ENCODE measurements at regions not wholly inside any gene's neighbourhood (a gene's known extent, or its start where the extent isn't known, plus 50 kb on each side); places are given as distances from the start of the nearest gene placed in this dataset.

DNA sequence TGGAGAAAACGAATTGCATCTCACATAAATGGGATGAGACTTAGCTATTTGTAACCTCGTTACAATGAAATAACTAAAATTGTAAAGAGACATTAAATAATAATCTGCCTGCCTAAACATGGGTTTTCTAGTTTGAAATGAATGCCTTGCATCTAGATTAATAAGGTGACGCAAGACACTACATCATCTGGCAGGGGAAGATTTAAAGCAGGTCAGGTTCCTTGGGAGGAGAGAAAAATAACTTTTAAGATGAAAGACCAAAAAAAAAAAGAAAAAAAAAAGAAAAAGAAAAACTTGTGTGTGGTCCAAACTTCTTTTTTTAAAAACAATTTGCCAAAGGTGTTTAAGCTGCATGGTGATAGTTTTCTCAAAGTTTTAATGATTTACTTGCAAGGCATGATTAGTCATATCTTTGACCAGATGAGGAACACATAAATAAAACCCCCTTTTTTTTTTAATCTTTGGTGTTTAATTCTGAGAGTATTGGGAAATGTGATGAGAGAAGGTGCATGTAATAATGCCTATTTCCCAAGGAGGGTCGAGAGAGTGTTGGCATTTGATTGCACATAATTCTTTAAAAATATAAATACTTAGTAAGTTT, 122.9 kb upstream of the ADAMTSL1 start:
- H3K4ac ChIP-seq (ENCODE audit: low read depth, low read length) = no peak overlapping the region
- H2AK5ac ChIP-seq (ENCODE audit: low read depth, low read length) = no peak overlapping the region
- TF ChIP-seq CHD1 (IDR thresholded peaks at IDR 0.05; ENCODE audit: low read depth, low read length) = no peak
- TF ChIP-seq RCOR1 (IDR thresholded peaks at IDR 0.05; ENCODE audit: insufficient replicate concordance, low read length) = no peak
- TF ChIP-seq CEBPB (IDR thresholded peaks at IDR 0.05; ENCODE audit: low read depth, low read length) = peak; percentile 49
- TF ChIP-seq SMC3 (IDR thresholded peaks at IDR 0.05; ENCODE audit: low read depth, low read length) = no peak
- no peak for TF ChIP-seq MXI1 (IDR thresholded peaks at IDR 0.05; ENCODE audit: borderline replicate concordance, low read depth, low read length)
- TF ChIP-seq, protein P1, sequence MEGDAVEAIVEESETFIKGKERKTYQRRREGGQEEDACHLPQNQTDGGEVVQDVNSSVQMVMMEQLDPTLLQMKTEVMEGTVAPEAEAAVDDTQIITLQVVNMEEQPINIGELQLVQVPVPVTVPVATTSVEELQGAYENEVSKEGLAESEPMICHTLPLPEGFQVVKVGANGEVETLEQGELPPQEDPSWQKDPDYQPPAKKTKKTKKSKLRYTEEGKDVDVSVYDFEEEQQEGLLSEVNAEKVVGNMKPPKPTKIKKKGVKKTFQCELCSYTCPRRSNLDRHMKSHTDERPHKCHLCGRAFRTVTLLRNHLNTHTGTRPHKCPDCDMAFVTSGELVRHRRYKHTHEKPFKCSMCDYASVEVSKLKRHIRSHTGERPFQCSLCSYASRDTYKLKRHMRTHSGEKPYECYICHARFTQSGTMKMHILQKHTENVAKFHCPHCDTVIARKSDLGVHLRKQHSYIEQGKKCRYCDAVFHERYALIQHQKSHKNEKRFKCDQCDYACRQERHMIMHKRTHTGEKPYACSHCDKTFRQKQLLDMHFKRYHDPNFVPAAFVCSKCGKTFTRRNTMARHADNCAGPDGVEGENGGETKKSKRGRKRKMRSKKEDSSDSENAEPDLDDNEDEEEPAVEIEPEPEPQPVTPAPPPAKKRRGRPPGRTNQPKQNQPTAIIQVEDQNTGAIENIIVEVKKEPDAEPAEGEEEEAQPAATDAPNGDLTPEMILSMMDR (conservative IDR thresholded peaks at IDR 0.05; ENCODE audit: low read depth, low read length) = no peak
- no peaks in the 10 kb centered on the region for H3K9me3 ChIP-seq (ENCODE audit: control insufficient read depth, insufficient read depth, low read length)
- no peak for DNase-seq
- no peaks in the 10 kb centered on the region for H4K20me1 ChIP-seq (ENCODE audit: insufficient read depth, low read length)
- ChIA-PET CTCF (interaction anchor here (1.1 kb wide), 1 partner anchor 12 kb away, joined by 3 read pairs; no protein-coding TSS in a partner anchor), POLR2A (ENCODE audit: unreplicated experiment) (interaction anchor here (0.6 kb wide), 1 partner anchor 75 kb away, joined by 3 read pairs; no protein-coding TSS in a partner anchor)
- H3K4me1 ChIP-seq (ENCODE audit: control insufficient read depth, insufficient read depth, low read length) = no peaks in the 10 kb centered on the region
- no peak overlapping the region for H4K5ac ChIP-seq (ENCODE audit: low read depth, low read length)
- no peak overlapping the region for H2BK20ac ChIP-seq (ENCODE audit: low read depth, low read length)
- H4K91ac ChIP-seq (ENCODE audit: insufficient read depth, low read depth, low read length) = no peak overlapping the region
- H3K27ac ChIP-seq (ENCODE audit: insufficient read depth, low read length) = no peak overlapping the region
- no peak overlapping the region for H3K18ac ChIP-seq (ENCODE audit: low read depth, low read length)
- H2AK9ac ChIP-seq (replicated peaks; ENCODE audit: low read depth, low read length, poor library complexity) = no peak overlapping the region
- H2AFZ ChIP-seq (replicated peaks; ENCODE audit: low read length, poor library complexity) = no peak overlapping the region
- no peak overlapping the region for H2BK15ac ChIP-seq (ENCODE audit: low read depth, low read length)
- H2BK120ac ChIP-seq (ENCODE audit: low read depth, low read length) = no peak overlapping the region
- dilution Hi-C loops (cut with HindIII; ENCODE audit: low sequenced_read_pairs, unreplicated experiment) = no loop called here
- H3K23ac ChIP-seq (ENCODE audit: low read depth, low read length) = no peak overlapping the region
- H3K4me3 ChIP-seq (ENCODE audit: insufficient read depth, low read depth, low read length) = no peak overlapping the region
- no CpG with 5 or more reads among the region's 4 CpGs for WGBS, 2 experiments (ENCODE audit: extremely low coverage in 2 of 2, insufficient read length in 1 of 2)
- intact Hi-C loops (cut with micrococcal nuclease) = no loop called here
- H3K9me1 ChIP-seq (ENCODE audit: insufficient read depth, low read length) = no peaks in the 10 kb centered on the region
- H3K36me3 ChIP-seq (ENCODE audit: control insufficient read depth, insufficient read depth, low read length) = no peaks in the 10 kb centered on the region
- no peaks in the 10 kb centered on the region for H3K79me1 ChIP-seq (ENCODE audit: low read depth in 1 of 2, low read length in 2 of 2)
- H3K4me2 ChIP-seq (ENCODE audit: low read depth, low read length) = no peak overlapping the region
- no peak overlapping the region for H2BK5ac ChIP-seq (ENCODE audit: low read depth, low read length, poor library complexity, severe bottlenecking)
- H4K8ac ChIP-seq (ENCODE audit: low read depth in 2 of 2, low read length in 2 of 2) = no peak overlapping the region
- no peaks in the 10 kb centered on the region for H3K27me3 ChIP-seq (ENCODE audit: control insufficient read depth, insufficient read depth, low read length)
- ATAC-seq (ENCODE audit: low read depth) = no peak
- no peak overlapping the region for H3K9ac ChIP-seq (ENCODE audit: low read depth, low read length)
- H3K56ac ChIP-seq (ENCODE audit: extremely low read depth, insufficient read depth, low read length) = no peak overlapping the region
- no peak overlapping the region for H3K14ac ChIP-seq (replicated peaks; ENCODE audit: low read depth, low read length)
- in situ Hi-C loops (cut with MboI; ENCODE audit: low sequenced_read_pairs) = no loop called here
- no TSS peak for BruUV-seq (replicated peaks)
